ENCODE measurements at regions not wholly inside any gene's neighbourhood (a gene's known extent, or its start where the extent isn't known, plus 50 kb on each side); places are given as distances from the start of the nearest gene placed in this dataset.

DNA sequence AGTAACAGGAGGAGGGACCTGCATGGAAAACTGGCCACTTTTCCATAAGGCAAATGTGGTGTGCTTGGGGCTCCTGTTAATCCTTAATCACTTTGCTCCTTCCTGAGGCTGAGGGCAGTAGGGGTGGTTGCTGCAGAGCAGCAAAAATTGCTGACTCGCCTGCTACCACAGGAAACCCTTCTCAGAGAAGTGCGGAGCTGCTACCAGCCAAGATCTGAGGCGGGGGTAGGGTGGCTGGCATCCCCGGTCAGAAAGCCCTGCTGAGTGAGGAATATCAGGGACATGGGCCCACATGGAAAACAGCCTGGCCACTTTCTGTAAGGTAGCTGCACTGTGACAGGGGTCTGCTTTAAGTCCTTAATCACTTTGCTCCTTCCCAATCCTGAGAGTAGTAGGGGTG lies 192.4 kb upstream of the GHR start:
- Histone ChIP-seq H3K9me3 (no peaks in the 10 kb centered on the region), H3K4me1 (no peaks in the 10 kb centered on the region), H3K36me3 (no peaks in the 10 kb centered on the region), H3K27me3 (no peaks in the 10 kb centered on the region), H3K4me3 (no peak overlapping the region), H3K27ac (no peak overlapping the region)
- WGBS, 2 donors (ENCODE audit: low coverage in 1 of 2), result 88% methylated on average over 3 of the region's 4 CpGs; no CpG with 5 or more reads in 1 of the 2 donors
- TF ChIP-seq POLR2AphosphoS5 (IDR thresholded peaks at IDR 0.05), result no peak
- TF ChIP-seq POLR2A (IDR thresholded peaks at IDR 0.05), result no peak
- TF ChIP-seq, protein P1, sequence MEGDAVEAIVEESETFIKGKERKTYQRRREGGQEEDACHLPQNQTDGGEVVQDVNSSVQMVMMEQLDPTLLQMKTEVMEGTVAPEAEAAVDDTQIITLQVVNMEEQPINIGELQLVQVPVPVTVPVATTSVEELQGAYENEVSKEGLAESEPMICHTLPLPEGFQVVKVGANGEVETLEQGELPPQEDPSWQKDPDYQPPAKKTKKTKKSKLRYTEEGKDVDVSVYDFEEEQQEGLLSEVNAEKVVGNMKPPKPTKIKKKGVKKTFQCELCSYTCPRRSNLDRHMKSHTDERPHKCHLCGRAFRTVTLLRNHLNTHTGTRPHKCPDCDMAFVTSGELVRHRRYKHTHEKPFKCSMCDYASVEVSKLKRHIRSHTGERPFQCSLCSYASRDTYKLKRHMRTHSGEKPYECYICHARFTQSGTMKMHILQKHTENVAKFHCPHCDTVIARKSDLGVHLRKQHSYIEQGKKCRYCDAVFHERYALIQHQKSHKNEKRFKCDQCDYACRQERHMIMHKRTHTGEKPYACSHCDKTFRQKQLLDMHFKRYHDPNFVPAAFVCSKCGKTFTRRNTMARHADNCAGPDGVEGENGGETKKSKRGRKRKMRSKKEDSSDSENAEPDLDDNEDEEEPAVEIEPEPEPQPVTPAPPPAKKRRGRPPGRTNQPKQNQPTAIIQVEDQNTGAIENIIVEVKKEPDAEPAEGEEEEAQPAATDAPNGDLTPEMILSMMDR (IDR thresholded peaks at IDR 0.05), result no peak
- TF ChIP-seq EP300 (IDR thresholded peaks at IDR 0.05), result no peak
- ATAC-seq, result no peak

DNA sequence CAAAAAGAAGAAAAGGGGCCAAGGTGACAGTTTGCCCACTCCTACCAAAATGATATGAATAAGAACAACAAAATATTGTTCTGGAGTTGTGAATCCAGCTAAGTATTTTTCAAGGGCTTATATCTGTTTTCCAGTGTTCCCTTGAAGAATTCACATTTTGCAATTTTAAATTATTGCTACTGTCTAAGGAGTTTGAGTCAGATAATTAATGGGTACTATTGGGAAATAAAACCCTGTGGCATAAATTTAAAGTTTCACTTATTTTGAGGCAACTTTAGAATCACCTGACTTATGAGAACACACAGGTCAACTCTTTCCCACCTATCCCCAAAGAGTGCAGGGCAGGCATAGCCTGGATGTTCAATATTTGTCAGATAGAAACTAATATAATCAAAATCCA lies 188.0 kb upstream of the GHR start:
- Histone ChIP-seq H3K9me3 (no peaks in the 10 kb centered on the region), H3K27me3 (no peaks in the 10 kb centered on the region), H3K27ac (no peak overlapping the region), H3K36me3 (no peaks in the 10 kb centered on the region), H3K4me3 (no peak overlapping the region), H3K4me1 (no peaks in the 10 kb centered on the region)
- no peak for TF ChIP-seq POLR2A (IDR thresholded peaks at IDR 0.05)
- TF ChIP-seq EP300 (IDR thresholded peaks at IDR 0.05), result no peak
- no peak for ATAC-seq

- Histone ChIP-seq H3K36me3 (no peaks in the 10 kb centered on the region), H3K27me3 (no peaks in the 10 kb centered on the region), H3K27ac (no peak overlapping the region), H3K4me3 (no peak overlapping the region), H3K4me1 (no peaks in the 10 kb centered on the region), H3K9me3 (no peaks in the 10 kb centered on the region)
- WGBS, 2 donors (ENCODE audit: low coverage in 1 of 2), result 75 to 84% methylated on average over 3 of the region's 3 CpGs
- no peak for TF ChIP-seq POLR2A (IDR thresholded peaks at IDR 0.05)
- TF ChIP-seq, protein P1 (IDR thresholded peaks at IDR 0.05), result no peak
- TF ChIP-seq POLR2AphosphoS5 (IDR thresholded peaks at IDR 0.05), result no peak
- no peak for TF ChIP-seq EP300 (IDR thresholded peaks at IDR 0.05)
- ATAC-seq, result peak; percentile 60
These were observed 187.4 kb upstream of the GHR start for GRCh38 chr5:42235837-42236236.

DNA sequence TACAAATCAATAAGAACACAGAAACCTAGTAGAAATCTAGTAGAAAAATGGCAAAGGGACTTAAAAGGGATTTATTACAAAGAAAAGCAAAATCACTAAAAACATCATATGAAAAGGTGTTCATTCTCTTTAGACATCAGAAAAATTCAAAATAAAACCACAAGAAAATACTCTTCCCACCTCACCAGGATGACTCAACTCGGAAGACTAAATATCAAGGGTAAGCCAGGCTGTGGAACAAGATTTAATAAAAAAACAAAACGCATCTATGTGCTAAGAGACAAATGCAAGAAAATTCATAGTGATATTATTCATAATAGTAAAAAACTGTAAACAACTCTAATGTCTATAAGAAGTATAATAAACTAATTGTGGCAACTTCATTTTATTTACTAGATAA lies 181.6 kb upstream of the GHR start:
- Histone ChIP-seq H3K9me3 (no peaks in the 10 kb centered on the region), H3K4me3 (no peak overlapping the region), H3K36me3 (no peaks in the 10 kb centered on the region), H3K27me3 (no peaks in the 10 kb centered on the region), H3K4me1 (no peaks in the 10 kb centered on the region), H3K27ac (no peak overlapping the region)
- ATAC-seq, result no peak
- TF ChIP-seq POLR2A (IDR thresholded peaks at IDR 0.05) (no peak), EP300 (IDR thresholded peaks at IDR 0.05) (no peak), POLR2AphosphoS5 (IDR thresholded peaks at IDR 0.05) (no peak)
- TF ChIP-seq, protein P1 (IDR thresholded peaks at IDR 0.05), result no peak
- 76 to 100% methylated on average over 2 of the region's 2 CpGs for WGBS, 2 donors (ENCODE audit: low coverage in 1 of 2)

DNA sequence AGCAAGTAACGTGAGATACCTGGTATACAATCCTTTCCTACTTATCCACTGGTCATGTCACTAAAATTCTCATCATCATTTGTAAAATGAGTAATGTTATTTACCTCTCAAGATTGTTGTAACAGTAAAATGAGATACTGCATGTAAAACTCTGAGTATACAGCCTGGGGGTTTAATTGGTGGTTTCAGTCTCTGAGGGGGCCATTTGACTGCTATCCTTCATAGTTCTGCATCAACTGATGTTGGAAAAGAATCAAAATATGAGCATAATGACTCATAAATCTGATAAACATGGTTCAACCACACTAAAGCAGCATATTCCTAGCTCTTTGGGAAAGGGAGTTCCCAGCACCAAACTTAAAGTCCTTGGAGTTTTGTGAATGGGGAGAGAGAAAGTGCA lies 181.0 kb upstream of the GHR start:
- H3K4me3 ChIP-seq, result no peak overlapping the region
- H3K27me3 ChIP-seq, result no peaks in the 10 kb centered on the region
- ATAC-seq, result no peak
- TF ChIP-seq POLR2AphosphoS5 (IDR thresholded peaks at IDR 0.05) (no peak), EP300 (IDR thresholded peaks at IDR 0.05) (no peak)
- TF ChIP-seq, protein P1 (IDR thresholded peaks at IDR 0.05), result no peak
- H3K27ac ChIP-seq, result no peak overlapping the region
- no peaks in the 10 kb centered on the region for H3K36me3 ChIP-seq
- 60 to 94% methylated on average over 1 of the region's 1 CpG for WGBS, 2 donors (ENCODE audit: low coverage in 1 of 2)
- no peaks in the 10 kb centered on the region for H3K9me3 ChIP-seq
- no peaks in the 10 kb centered on the region for H3K4me1 ChIP-seq
